ENCODE measurements at regions not wholly inside any gene's neighbourhood (a gene's known extent, or its start where the extent isn't known, plus 50 kb on each side); places are given as distances from the start of the nearest gene placed in this dataset.
A peak's percentile ranks its signal among the peaks of the same experiment; 100 is the strongest.

- peak; percentile 77 for DNase-seq (ENCODE audit: extremely low spot score)
- 64% methylated on average over 14 of the region's 14 CpGs for WGBS
- Histone ChIP-seq H3K27me3 (peaks cover 0 to 5% (median 0%) of the 10 kb centered on the region in 4 donors), H3K27ac (replicated peaks in 1 of 4) (no peak overlapping the region), H3K4me3 (no peak overlapping the region), H3K36me3 (no peaks in the 10 kb centered on the region), H3K4me1 (peaks cover 4 to 11% (median 8%) of the 10 kb centered on the region in 4 donors), H3K9me3 (no peaks in the 10 kb centered on the region)
- TF ChIP-seq POLR2A (IDR thresholded peaks at IDR 0.05; ENCODE audit: low read depth) = no peak
- no peak for TF ChIP-seq CTCF (IDR thresholded peaks at IDR 0.05)
- TF ChIP-seq EP300 (IDR thresholded peaks at IDR 0.05) = no peak
- TF ChIP-seq POLR2AphosphoS5 (IDR thresholded peaks at IDR 0.05) = no peak
- intact Hi-C loops (cut with DNase I) = no loop called here
These were observed 235.1 kb downstream of the RRAGC start for GRCh38 chr1:38624336-38625039.

- 90% methylated on average over 7 of the region's 7 CpGs for WGBS
- intact Hi-C loops (cut with DNase I) = no loop called here
- H3K4me3 ChIP-seq = no peak overlapping the region
- peaks cover 4 to 11% (median 8%) of the 10 kb centered on the region in 4 donors for H3K4me1 ChIP-seq
- no peak for TF ChIP-seq POLR2AphosphoS5 (IDR thresholded peaks at IDR 0.05)
- no peak for TF ChIP-seq EP300 (IDR thresholded peaks at IDR 0.05)
- TF ChIP-seq CTCF (IDR thresholded peaks at IDR 0.05) = no peak
- no peak overlapping the region for H3K27ac ChIP-seq (replicated peaks in 1 of 4)
- peaks cover 0 to 5% (median 0%) of the 10 kb centered on the region in 4 donors for H3K27me3 ChIP-seq
- no peaks in the 10 kb centered on the region for H3K9me3 ChIP-seq
- no peaks in the 10 kb centered on the region for H3K36me3 ChIP-seq
- peak; percentile 57 for DNase-seq (ENCODE audit: extremely low spot score)
These were observed 236.0 kb downstream of the RRAGC start for GRCh38 chr1:38623529-38623928.

GRCh38 chr1:38622197-38622596 is 237.4 kb downstream of the RRAGC start:
- TF ChIP-seq POLR2A (IDR thresholded peaks at IDR 0.05; ENCODE audit: low read depth) = no peak
- Histone ChIP-seq H3K27ac (replicated peaks in 1 of 4) (no peak overlapping the region), H3K27me3 (no peaks in the 10 kb centered on the region), H3K4me1 (peaks cover 4 to 11% (median 8%) of the 10 kb centered on the region in 4 donors), H3K36me3 (no peaks in the 10 kb centered on the region), H3K9me3 (no peaks in the 10 kb centered on the region), H3K4me3 (no peak overlapping the region)
- WGBS = 94% methylated on average over 6 of the region's 6 CpGs
- DNase-seq (ENCODE audit: extremely low spot score) = peak; percentile 53
- intact Hi-C loops (cut with DNase I) = no loop called here

GRCh38 chr1:38616846-38617245 is 242.7 kb downstream of the RRAGC start:
- H3K9me3 ChIP-seq = no peaks in the 10 kb centered on the region
- H3K27ac ChIP-seq (replicated peaks in 1 of 4) = no peak overlapping the region
- intact Hi-C loops (cut with DNase I) = no loop called here
- H3K4me3 ChIP-seq = no peak overlapping the region
- WGBS = 34% methylated on average over 3 of the region's 3 CpGs
- TF ChIP-seq POLR2AphosphoS5 (IDR thresholded peaks at IDR 0.05) (no peak), EP300 (IDR thresholded peaks at IDR 0.05) (no peak), POLR2A (IDR thresholded peaks at IDR 0.05; ENCODE audit: low read depth) (no peak), CTCF (IDR thresholded peaks at IDR 0.05) (no peak)
- H3K27me3 ChIP-seq = peaks cover 0 to 29% (median 0%) of the 10 kb centered on the region in 4 donors
- H3K4me1 ChIP-seq = no peaks in the 10 kb centered on the region
- DNase-seq (ENCODE audit: extremely low spot score) = peak; percentile 12
- H3K36me3 ChIP-seq = no peaks in the 10 kb centered on the region

GRCh38 chr1:38615680-38616079 is 243.9 kb downstream of the RRAGC start:
- Histone ChIP-seq H3K4me3 (no peak overlapping the region), H3K36me3 (no peaks in the 10 kb centered on the region), H3K4me1 (no peaks in the 10 kb centered on the region), H3K27me3 (peaks cover 0 to 33% (median 0%) of the 10 kb centered on the region in 4 donors), H3K9me3 (no peaks in the 10 kb centered on the region), H3K27ac (replicated peaks in 1 of 4) (no peak overlapping the region)
- TF ChIP-seq POLR2A (IDR thresholded peaks at IDR 0.05; ENCODE audit: low read depth) = no peak
- no peak for TF ChIP-seq CTCF (IDR thresholded peaks at IDR 0.05)
- TF ChIP-seq POLR2AphosphoS5 (IDR thresholded peaks at IDR 0.05) = no peak
- no peak for TF ChIP-seq EP300 (IDR thresholded peaks at IDR 0.05)
- intact Hi-C loops (cut with DNase I) = no loop called here
- no peak for DNase-seq (ENCODE audit: extremely low spot score)
- WGBS = 88% methylated on average over 1 of the region's 1 CpG
